HG02759 (cell line): ENCODE measurements at regions not wholly inside any gene's neighbourhood (a gene's known extent, or its start where the extent isn't known, plus 50 kb on each side); places are given as distances from the start of the nearest gene placed in this dataset.

Experiments used
- ATAC-seq: cut with Tn5 transposase; IDR thresholded peaks from one replicate; pipeline ENCODE4 v1.9.1; 2021; ENCODE audit warnings: mild to moderate bottlenecking, moderate library complexity; ENCODE audit not compliant: unreplicated experiment

DNA sequence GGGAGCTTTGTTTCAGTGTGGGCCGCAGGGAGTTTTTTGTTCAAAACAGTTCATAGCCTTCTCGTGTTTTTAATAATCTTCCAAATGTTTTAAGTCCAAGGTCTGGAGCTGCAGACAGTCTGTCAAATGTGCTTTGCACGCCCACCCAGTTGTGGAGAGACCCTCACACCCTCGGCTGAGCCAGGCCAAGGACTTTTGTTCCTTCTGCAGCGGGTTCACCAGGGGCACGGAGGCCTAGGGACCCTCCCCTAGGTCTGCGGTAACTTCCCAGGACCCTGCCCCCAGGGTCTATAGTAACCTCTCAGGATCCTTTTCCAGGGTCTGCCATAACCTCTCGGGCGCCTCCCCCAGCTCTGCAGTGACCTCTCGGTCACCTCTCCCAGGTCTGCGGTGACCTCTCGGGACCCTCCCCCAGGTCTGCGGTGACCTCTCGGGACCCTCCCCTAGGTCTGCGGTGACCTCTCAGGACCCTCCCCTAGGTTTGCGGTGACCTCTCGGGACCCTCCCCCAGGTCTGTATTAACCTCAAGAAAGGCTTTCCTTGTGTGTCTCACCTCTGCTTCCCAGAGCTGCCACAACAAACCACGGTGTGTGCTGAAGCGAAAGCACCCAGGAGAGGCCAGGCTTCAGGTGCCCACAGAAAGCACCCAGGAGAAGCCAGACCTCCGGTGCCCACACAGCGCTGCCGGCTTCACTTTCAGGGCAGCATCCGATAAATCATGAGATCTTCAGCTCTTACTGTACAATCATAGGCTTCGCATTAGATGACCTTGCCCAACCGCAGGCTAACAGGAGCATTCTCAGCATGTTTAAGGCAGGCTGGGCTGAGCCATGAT is 301.9 kb upstream of the SALL3 start:
- ATAC-seq, result no peak

- ATAC-seq, result no peak
These were observed 301.3 kb upstream of the SALL3 start for GRCh38 chr18:78678318-78678695.

- ATAC-seq, result no peak
These were observed 300.6 kb upstream of the SALL3 start for GRCh38 chr18:78679031-78679430.

DNA sequence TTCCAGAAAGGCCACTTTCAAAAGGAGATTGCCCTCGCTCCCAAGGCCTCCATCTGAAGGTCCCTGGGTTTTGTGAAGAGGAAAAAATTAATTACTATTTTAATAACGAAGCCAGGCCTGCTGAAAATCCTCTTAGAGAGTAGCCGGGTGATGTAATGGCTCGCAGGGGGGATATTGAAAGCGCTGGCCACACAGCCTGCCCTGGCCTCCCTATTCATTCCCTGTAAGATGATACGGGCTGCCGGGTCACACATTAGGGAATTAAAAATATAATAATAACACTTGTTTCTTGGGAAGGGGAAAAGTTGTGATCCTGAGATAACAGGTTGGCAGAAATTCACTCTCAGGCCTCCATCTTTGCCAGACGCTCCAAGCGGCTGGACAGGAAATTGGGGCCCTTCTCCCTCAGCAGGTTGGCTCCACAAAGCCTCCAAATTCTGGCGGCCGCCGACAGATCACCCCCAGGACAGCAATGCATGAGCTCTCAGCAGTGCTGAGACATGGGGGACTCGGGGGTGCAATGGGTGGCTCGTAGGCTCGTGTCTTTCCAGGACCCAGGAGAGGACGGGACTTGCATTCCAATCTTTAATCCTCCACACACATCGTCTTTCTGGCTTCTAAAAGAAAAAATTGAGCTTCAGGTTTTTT is 299.9 kb upstream of the SALL3 start:
- ATAC-seq, result no peak

GRCh38 chr18:78681396-78681795 is 298.2 kb upstream of the SALL3 start:
- no peak for ATAC-seq

DNA sequence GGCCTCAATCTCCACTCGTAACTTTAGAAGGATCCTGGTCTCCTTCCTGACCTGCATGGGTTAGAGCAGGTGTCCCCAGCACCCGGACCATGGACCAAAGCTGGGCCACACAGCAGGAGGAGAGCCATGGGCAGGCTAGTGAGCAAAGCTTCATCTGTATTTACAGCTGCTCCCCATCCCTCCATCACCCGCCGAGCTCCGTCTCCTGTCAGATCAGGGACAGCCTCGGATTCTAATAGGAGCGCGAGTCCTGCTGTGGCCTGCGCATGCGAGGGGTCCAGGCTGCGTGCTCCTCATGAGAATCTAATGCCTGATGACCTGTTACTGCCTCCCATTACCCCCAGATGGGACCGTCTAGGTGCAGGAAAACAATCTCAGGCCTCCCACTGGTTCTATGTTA is 297.7 kb upstream of the SALL3 start:
- no peak for ATAC-seq

GRCh38 chr18:78682716-78683115 is 296.9 kb upstream of the SALL3 start:
- no peak for ATAC-seq

DNA sequence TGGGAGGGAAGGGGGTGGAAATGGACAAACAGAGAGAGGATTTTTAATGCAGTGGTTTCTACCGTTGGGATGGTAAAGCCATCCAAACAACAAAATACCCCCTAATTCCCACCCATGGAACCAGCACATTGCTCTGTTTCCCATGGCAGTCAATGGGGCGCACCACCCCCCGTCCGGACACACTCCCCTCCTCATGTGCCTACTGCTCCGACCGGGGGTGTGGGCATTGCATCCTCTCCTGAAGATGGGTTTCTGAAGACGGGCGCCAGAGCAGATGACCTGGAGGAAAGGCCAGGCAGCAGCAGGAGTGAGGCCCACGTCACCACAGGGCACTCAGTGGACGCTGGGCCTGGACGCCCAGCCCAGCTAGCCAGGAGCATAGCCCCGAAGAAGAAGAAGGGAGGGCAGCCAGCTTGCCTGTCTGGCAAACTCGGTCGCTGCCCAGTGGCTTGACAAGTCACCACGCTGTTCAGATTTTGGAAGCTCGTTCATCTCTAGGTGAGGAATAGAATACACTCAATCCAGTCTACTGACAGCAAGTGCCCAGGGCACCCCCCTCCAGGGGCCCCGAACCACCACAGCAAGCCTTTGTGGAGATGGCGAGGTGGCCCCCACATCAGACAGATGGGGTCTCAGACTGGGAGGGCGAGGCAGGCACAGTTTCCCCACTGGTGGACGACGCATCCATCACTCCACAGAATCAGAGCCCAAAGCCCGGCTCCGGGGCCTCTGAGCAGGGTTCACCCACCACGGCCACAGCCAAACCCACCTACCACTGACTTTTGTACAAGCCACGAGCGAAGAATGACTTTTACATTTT is 296.2 kb upstream of the SALL3 start:
- no peak for ATAC-seq

DNA sequence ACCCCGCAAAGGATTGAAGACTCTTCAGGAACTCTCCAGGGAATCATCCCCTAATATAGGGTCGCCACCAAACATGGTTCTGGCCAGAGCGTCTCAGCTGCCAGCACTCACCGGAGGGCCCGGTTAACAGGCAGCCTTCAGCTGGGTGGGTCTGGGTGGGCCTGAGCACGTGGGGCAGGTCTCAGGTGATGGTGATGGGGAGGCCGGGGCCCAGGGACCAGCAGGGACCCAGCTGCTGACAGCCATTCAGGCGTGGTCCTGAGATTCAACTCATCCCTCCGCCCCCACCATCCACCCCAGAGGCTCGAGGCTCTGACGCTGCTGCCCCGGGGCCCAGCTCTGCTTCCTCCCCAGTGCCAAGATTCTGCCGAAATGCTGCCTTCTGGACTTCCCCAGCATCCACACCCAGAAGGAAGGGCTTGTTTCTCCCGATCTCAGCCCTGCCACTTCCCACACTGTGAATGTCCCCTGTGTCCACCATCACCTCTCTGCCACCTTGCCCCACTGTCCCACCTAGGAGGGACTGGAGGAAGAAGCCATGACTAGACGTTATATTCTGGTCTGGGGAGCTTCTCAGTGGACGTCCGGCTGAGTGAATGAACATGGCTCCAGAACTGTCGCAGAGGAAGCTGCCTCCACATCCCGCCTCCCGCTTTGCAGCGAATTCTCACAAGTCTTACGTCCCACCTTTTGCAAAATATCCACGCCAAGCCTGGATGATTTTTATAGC is 294.2 kb upstream of the SALL3 start:
- no peak for ATAC-seq

- ATAC-seq, result no peak
These were observed 293.6 kb upstream of the SALL3 start for GRCh38 chr18:78685980-78686530.

DNA sequence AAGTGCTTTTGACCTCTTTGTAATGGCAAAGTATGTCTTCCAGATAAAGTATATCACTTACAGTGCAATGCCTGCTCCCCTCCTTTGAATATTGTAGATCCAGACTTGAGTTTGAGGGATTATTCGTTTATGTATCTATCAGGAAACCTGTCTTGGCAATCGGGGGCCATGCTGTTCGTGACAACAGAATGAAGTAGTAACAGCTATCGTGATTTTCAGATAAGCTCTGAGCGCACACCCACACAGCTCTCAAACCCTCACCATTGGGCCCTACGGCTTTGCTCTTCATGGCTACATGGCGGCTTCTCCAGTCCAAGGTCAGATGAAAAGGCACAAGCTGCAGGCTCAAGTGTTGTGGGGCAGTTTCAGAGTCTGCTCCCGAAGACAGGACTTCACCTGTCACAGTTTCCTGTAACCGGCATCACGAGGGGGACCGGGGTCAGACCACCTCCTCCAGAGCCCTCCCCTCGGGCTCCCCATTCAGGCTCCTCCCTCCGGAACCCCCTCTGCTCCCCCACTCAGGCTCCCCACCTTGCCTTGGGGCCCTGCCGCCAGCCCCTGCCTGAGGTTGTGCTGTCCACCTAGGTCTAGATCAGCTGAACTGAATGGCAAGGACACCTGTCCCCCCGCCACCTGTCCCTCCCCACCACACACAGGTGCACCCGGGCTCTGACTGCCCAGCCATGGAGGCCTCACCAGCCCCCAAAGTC is 292.5 kb upstream of the SALL3 start:
- no peak for ATAC-seq

DNA sequence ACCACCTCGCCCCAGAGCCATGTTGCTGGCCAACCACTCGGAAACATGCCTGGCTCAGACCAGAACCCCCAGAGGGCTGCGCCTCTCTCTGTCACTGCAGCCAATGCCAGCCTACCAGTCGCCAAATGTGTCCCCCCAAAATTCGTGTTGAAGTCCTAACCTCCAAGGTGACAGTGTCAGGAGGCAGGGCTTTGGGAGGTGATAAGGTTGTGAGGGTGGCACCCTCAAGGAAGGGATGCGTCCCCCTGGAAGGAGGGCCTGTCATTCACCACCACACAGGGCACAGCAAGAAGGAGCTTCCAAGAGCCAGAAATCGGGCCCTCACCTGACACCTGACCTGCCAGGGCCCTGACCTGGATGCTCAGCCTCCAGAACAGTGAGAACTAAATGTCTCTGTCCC is 291.9 kb upstream of the SALL3 start:
- ATAC-seq, result no peak

DNA sequence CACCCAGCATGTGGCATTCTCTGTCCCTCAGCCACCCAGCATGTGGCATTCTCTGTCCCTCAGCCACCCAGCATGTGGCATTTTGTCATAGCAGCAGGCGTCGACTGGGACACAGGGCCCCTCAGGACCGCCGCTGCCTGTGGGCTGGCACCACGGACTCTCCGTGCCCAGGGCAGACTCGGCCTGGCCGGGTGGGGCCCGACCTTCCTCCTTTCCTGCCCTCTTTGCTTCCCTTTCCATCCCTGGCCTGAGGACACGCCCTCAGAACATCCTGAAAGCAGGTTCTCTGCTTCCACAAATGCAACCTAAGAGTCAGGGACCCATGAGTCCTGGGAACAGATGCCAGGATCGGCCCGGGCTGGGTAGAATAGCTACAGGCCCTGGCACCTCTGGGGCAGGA is 291.4 kb upstream of the SALL3 start:
- ATAC-seq, result no peak

GRCh38 chr18:78688916-78689315 is 290.7 kb upstream of the SALL3 start:
- no peak for ATAC-seq

- no peak for ATAC-seq
These were observed 290.0 kb upstream of the SALL3 start for GRCh38 chr18:78689606-78690005.

- no peak for ATAC-seq
These were observed 287.5 kb upstream of the SALL3 start for GRCh38 chr18:78692105-78692504.

DNA sequence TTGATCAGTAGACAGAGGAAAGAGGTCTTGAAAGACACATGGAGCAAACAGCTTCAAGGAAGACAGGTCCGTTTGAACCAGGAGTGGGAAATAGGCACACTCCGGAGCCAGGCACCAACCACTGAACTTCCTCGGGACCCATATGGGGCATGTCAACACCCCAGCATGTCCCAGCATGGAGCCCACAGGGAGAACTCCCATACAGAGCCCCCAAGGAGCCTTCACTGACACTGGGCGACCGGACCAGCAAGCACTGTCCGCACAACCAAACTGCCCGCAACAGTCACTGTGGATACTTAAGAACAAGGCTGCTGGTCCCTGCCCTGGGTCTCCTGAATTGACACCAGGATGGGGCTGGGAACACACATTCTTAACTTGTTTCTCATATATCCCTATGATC is 286.2 kb upstream of the SALL3 start:
- no peak for ATAC-seq

DNA sequence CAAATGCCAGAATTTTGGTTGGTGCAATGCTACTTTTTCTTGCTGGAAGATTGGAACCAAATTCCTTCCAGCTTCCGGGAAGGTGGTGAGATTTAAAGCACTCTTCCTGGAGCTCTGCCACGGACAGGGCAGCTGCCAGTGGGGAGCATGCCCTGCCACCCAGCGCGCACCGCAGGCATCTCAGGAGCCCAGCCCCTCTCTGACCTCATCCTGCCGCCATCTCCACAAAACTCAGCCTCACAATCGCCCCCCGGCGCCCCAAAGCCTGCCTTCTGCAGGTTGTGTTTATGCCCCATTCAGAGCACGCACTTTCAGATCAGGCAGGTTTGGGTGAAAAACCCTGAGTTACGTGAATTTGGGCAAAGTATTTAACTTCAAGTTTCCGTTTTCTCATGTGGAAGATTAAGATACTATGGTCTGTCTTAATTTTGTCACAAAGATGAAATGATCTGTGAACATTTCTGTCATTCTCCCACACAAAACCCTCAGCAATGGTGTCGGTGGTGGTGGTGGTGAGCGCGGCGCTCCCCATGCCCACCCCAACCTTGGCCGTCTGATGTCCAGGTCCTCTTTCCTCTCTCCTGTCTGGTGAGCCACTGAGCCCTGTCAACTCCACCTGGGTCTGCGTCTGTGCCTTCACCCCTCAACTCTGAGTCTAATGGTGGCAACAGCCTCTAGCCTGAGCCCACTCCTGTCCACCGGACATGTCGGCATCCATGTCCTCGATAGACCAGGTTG is 282.8 kb upstream of the SALL3 start:
- no peak for ATAC-seq

DNA sequence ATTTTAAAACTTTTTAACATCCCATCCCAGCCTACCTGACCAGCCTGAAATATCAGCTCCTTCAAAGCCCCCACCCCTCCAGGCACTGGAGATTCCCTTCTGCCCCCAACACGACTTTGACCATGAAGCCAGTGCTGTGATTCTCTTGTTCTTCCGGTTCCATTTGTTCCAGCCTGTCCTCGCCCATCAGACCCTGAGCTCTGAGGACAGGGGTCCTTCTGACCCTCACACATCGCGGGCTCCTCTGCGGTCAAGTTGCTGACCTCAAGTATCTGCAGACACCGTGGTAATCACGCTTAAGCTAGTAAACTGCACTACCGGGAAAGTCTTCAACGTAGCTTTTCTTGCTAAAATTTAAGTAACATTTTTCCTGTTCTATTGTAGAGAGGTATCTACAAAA is 282.2 kb upstream of the SALL3 start:
- no peak for ATAC-seq

DNA sequence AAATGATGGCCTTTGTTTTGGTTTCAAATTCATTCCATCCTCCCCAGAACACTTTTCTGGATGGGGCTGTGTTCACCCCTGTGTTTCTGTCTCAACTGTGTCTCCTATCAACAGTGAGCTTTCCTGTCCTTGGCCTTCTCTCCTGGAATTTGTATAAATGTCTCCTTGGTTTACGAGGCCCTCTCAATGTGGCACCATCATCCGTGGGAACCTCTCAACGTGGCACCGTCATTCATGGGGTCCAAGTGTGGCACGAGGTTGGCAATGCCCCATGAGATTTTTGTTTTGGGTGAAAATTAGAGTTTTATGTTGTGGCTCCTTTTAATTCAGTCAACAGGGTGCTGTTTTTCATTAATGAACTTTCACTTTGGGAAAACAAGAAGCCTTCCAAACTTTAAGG is 280.7 kb upstream of the SALL3 start:
- ATAC-seq, result no peak
